ENCODE measurements at regions not wholly inside any gene's neighbourhood (a gene's known extent, or its start where the extent isn't known, plus 50 kb on each side); places are given as distances from the start of the nearest gene placed in this dataset.
A peak's percentile ranks its signal among the peaks of the same experiment; 100 is the strongest.

- dilution Hi-C loops (cut with HindIII; ENCODE audit: low sequenced_read_pairs, unreplicated experiment) (no loop called here), intact Hi-C loops (cut with micrococcal nuclease) (no loop called here), in situ Hi-C loops (cut with MboI; ENCODE audit: low sequenced_read_pairs) (no loop called here)
- H2AK5ac ChIP-seq (ENCODE audit: low read depth, low read length), result no peak overlapping the region
- peaks cover 4% of the 10 kb centered on the region for H3K4me1 ChIP-seq (ENCODE audit: control insufficient read depth, insufficient read depth, low read length)
- H2BK15ac ChIP-seq (ENCODE audit: low read depth, low read length), result no peak overlapping the region
- no peaks in the 10 kb centered on the region for H3K79me1 ChIP-seq (ENCODE audit: low read depth in 1 of 2, low read length in 2 of 2)
- no peak overlapping the region for H3K9ac ChIP-seq (ENCODE audit: low read depth, low read length)
- H3K4me2 ChIP-seq (ENCODE audit: low read depth, low read length), result peak overlapping the region; percentile 82
- H4K8ac ChIP-seq (ENCODE audit: low read depth in 2 of 2, low read length in 2 of 2), result no peak overlapping the region
- no peak overlapping the region for H2BK20ac ChIP-seq (ENCODE audit: low read depth, low read length)
- H3K18ac ChIP-seq (ENCODE audit: low read depth, low read length), result no peak overlapping the region
- peak; percentile 79 for ATAC-seq (ENCODE audit: low read depth)
- H3K27me3 ChIP-seq (ENCODE audit: control insufficient read depth, insufficient read depth, low read length), result no peaks in the 10 kb centered on the region
- no peaks in the 10 kb centered on the region for H3K36me3 ChIP-seq (ENCODE audit: control insufficient read depth, insufficient read depth, low read length)
- no peak overlapping the region for H2BK5ac ChIP-seq (ENCODE audit: low read depth, low read length, poor library complexity, severe bottlenecking)
- no peak overlapping the region; the same call in 1 of the 2 replicates for H3K4me3 ChIP-seq (ENCODE audit: insufficient read depth, low read depth, low read length)
- H2BK120ac ChIP-seq (ENCODE audit: low read depth, low read length), result no peak overlapping the region
- no peaks in the 10 kb centered on the region; the same call in 1 of the 2 replicates for H4K20me1 ChIP-seq (ENCODE audit: insufficient read depth, low read length)
- H2AFZ ChIP-seq (replicated peaks; ENCODE audit: low read length, poor library complexity), result peak overlapping the region; percentile 44
- H3K27ac ChIP-seq (ENCODE audit: insufficient read depth, low read length), result no peak overlapping the region
- DNase-seq, result no peak
- CTCF ChIA-PET, result interaction anchor here (0.7 kb wide), 1 partner anchor 94 kb away, joined by 3 read pairs; no protein-coding TSS in a partner anchor
- H3K14ac ChIP-seq (replicated peaks; ENCODE audit: low read depth, low read length), result no peak overlapping the region
- no peak overlapping the region for H2AK9ac ChIP-seq (replicated peaks; ENCODE audit: low read depth, low read length, poor library complexity)
- H3K23ac ChIP-seq (ENCODE audit: low read depth, low read length), result no peak overlapping the region
- H3K9me1 ChIP-seq (ENCODE audit: insufficient read depth, low read length), result no peaks in the 10 kb centered on the region
- TF ChIP-seq MAFK (IDR thresholded peaks at IDR 0.05; ENCODE audit: low read depth, low read length) (no peak), RAD21 (IDR thresholded peaks at IDR 0.05; ENCODE audit: low read length) (no peak), NFE2L2 (IDR thresholded peaks at IDR 0.05; ENCODE audit: low read depth, low read length) (no peak), MAZ (IDR thresholded peaks at IDR 0.05; ENCODE audit: borderline replicate concordance, low read depth, low read length) (no peak), FOS (IDR thresholded peaks at IDR 0.05; ENCODE audit: low read depth, low read length) (no peak), RFX5 (IDR thresholded peaks at IDR 0.05; ENCODE audit: low read depth, low read length) (no peak), POLR2A (IDR thresholded peaks at IDR 0.05; ENCODE audit: low read depth, low read length) (no peak), CEBPB (IDR thresholded peaks at IDR 0.05; ENCODE audit: low read depth, low read length) (no peak)
- TF ChIP-seq, protein P1, sequence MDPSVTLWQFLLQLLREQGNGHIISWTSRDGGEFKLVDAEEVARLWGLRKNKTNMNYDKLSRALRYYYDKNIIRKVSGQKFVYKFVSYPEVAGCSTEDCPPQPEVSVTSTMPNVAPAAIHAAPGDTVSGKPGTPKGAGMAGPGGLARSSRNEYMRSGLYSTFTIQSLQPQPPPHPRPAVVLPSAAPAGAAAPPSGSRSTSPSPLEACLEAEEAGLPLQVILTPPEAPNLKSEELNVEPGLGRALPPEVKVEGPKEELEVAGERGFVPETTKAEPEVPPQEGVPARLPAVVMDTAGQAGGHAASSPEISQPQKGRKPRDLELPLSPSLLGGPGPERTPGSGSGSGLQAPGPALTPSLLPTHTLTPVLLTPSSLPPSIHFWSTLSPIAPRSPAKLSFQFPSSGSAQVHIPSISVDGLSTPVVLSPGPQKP (IDR thresholded peaks at IDR 0.05; ENCODE audit: borderline replicate concordance, low read depth, low read length), result no peak
- TF ChIP-seq, protein P2, sequence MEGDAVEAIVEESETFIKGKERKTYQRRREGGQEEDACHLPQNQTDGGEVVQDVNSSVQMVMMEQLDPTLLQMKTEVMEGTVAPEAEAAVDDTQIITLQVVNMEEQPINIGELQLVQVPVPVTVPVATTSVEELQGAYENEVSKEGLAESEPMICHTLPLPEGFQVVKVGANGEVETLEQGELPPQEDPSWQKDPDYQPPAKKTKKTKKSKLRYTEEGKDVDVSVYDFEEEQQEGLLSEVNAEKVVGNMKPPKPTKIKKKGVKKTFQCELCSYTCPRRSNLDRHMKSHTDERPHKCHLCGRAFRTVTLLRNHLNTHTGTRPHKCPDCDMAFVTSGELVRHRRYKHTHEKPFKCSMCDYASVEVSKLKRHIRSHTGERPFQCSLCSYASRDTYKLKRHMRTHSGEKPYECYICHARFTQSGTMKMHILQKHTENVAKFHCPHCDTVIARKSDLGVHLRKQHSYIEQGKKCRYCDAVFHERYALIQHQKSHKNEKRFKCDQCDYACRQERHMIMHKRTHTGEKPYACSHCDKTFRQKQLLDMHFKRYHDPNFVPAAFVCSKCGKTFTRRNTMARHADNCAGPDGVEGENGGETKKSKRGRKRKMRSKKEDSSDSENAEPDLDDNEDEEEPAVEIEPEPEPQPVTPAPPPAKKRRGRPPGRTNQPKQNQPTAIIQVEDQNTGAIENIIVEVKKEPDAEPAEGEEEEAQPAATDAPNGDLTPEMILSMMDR (conservative IDR thresholded peaks at IDR 0.05; ENCODE audit: low read depth, low read length), result no peak
- 70% methylated on average over 2 of the region's 11 CpGs; no CpG with 5 or more reads in 1 of the 2 experiments for WGBS, 2 experiments (ENCODE audit: extremely low coverage in 2 of 2, insufficient read length in 1 of 2)
- BruUV-seq (replicated peaks), result no TSS peak
- H3K4ac ChIP-seq (ENCODE audit: low read depth, low read length), result no peak overlapping the region
- no peak overlapping the region for H3K56ac ChIP-seq (ENCODE audit: extremely low read depth, insufficient read depth, low read length)
- POLR2A ChIA-PET (ENCODE audit: unreplicated experiment), result no interaction called here
- no peak overlapping the region for H4K5ac ChIP-seq (ENCODE audit: low read depth, low read length)
- no peak overlapping the region for H4K91ac ChIP-seq (ENCODE audit: insufficient read depth, low read depth, low read length)
- H3K9me3 ChIP-seq (ENCODE audit: control insufficient read depth, insufficient read depth, low read length), result no peaks in the 10 kb centered on the region
These were observed 339.9 kb upstream of the ARID1B start for GRCh38 chr6:156437121-156437879.
